NCI-H2227 (cell line): ENCODE measurements at regions not wholly inside any gene's neighbourhood (a gene's known extent, or its start where the extent isn't known, plus 50 kb on each side); places are given as distances from the start of the nearest gene placed in this dataset.
"Not testable (repeated sequence)": the region's sequence is repeated elsewhere in the genome, so short reads cannot be mapped to it uniquely, and the experiment has no call there.

Experiments used
- DNase-seq: peaks from one replicate; lab custom pipeline; 2025; ENCODE audit not compliant: unreplicated experiment; lab: John Stamatoyannopoulos, UW

DNA sequence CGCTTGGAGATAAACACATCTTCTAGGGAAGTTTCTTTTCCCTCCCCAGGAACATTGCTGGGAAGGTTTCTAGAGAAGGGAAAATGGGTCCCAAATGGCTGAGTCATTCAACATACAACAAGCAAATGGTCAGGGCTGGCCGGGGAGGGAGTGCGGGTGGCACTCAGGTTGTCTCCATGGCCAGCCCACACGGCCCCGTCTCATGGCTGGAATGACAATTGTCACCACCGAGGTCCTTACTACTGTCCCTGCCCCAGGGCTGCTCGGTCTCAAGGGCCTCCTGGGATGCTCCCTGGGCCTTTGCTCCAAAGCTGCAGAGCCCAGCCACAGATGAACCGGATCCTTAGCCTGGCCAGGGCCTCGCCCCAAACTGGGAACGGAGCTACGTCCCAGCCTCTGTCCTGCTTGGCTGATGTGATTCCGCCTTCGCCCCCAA lies 121.9 kb downstream of the FGF18 start:
- DNase-seq: no peak

DNA sequence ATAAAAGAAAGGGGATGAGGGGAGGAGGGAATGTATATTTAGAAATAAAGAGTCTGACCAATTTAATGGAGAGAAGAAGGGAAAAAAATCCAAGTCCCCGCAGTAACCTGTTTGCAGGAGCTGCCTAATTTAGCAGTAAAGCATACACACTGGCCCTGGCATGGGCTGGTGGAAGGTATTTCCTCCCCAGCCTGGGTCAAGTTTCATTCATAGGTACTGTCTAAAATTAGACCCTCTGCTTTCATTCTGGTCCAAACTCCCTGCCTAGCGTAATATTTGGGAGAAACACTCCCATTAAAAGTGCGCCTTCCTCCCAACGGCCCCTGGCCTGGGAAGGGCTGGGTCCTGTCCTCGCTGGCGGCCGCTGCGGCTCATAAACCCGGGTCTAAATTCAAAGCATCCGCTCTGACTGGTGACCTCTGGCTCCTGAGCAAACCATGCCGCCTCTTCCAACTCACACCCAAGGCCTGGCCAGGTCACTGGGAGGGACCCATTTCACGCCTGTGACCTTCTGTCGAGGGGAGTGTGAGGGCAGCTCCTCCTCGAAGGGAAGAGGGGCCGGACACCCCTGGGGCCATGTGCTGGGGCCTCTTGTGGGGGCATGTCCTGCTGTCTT lies 123.2 kb downstream of the FGF18 start:
- no peak for DNase-seq

DNA sequence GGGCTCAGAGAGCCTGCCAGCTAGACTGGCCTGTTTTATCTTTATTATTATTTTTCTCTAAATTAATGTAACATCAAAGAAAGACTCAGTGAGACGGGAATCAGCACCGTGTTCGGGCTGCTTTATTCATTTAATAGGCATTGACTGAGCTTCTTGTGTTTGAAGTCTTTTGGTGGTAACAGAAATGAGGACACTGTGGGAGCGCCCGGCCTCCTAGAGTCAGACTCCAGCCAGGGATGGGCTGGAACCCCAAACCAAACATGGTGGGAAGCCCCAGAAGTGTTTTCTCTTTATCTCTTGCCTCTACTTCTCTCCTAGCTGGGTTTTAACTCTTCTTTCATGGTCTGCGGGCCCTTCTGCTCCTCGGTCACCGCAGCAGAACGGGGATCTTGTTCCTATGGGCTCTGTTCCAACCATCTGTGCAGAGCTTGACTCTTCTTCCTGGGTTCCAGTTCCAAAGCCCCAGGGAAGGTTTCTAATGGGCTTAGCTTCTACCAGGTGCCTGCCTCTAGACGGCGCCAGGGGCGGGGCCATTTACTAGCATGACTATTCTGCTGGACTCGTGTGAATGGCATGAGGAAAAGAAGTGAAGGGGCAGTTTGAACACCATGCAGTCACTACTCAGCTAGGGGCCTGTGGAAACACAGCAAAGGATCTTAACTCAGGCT lies 123.8 kb downstream of the FGF18 start:
- no peak for DNase-seq

DNA sequence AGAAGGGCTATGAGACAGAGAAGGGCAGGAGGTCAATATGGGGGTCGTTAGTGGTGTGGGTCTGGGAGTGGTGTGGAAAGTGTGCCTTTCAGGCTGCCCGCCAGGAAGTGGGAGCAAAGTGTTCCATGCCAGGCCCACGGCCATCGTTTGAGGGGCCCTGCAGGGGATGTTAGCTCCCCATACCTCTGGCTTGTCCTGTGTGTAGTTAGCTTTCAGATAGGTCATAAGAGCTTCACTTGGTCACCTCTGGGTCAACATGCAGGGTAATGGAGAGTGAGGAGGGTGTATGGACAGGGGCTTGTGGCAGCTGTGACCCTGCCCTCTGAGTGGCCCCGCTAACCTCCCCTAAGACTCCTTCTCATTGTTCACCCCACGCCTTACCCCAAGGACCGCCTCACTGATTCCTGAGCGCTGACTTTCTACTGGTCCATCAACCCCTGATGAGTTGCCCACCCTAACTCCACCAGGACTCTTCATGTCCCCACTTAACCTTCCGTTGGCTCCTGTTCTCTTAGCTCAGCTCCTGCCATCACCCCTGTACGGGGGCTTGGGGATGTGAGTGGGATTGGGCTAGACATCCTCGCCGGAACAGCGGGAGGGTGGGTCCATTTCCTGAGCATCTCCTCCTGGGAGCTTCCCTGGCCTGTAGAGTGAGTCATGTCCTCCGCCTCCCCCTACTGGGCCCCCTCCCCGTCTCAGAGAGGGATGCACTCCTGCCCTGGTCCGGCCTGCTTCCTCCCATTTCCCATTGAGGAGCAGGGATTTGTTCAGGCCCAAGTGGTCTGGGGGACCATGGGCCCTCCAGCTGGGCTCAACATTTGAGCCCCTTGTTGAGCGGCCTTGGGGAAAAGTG lies 125.7 kb downstream of the FGF18 start:
- DNase-seq: no peak

DNA sequence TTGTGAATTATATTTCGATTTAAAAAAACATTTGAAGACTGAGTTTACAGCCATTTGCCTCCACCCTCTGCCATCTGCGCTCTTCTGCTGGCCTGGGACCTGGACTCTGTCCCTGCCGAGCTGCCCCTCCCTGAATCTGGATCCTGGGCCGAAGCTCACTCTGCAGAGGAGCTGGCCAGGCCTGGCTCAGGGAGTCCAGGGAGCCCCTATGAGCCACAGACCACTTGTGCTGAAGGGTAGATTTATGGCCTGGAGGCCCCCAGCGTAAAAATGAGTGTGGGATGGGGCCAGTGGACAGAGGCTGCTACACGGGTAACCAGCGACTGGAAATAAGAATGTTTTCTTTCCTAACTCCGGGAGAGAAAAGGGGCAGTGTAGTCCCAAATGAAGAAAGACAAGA lies 129.8 kb downstream of the FGF18 start:
- no peak for DNase-seq

DNA sequence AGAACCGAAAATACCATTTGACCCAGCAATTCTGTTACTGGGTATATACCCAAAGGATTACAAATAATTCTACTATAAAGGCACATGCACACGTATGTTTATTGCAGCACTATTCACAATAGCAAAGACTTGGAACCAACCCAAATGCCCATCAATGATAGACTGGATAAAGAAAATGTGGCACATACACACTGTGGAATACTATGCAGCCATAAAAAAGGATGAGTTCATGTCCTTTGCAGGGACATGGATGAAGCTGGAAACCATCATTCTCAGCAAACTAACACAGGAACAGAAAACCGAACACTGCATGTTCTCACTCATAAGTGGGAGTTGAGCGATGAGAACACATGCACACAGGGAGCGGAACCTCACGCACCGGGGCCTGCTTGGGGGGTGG lies 134.4 kb downstream of the FGF18 start:
- not testable (repeated sequence) for DNase-seq

DNA sequence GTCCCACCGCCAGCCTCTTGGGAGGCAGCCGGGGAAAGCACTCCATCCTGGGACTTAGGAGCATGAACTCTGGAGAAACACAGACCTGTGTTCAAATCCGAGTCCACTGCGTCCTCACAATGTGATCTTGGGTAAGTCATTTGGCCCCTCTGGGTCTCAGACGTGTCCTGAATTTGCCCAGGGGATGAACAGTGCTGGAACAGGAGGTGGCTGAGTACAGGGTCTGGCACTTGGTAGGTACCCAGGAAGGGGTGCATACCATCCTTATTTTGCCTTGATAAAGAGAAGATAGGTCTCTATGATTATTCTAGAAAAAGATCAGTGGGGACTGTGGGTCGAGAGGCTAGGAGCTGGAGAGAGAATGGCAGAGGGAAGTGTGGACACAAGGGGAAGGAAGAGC lies 135.7 kb downstream of the FGF18 start:
- DNase-seq: no peak

DNA sequence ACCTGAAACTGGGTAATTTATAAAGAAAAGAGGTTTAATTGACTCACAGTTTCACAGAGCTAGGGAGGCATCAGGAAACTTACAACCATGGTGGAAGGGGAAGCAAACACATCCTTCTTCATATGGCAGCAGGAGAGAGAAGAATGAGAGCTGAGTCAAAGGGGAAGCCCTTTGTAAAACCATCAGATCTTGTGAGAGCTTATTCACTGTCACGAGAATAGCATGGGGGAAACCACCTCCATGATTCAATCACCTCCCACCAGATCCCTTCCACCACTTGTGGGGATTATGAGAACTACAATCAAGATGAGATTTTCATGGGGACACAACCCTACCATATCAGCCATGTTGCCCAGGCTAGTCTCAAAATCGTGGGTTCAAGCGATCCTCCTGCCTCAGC lies 143.4 kb downstream of the FGF18 start:
- DNase-seq: no peak

DNA sequence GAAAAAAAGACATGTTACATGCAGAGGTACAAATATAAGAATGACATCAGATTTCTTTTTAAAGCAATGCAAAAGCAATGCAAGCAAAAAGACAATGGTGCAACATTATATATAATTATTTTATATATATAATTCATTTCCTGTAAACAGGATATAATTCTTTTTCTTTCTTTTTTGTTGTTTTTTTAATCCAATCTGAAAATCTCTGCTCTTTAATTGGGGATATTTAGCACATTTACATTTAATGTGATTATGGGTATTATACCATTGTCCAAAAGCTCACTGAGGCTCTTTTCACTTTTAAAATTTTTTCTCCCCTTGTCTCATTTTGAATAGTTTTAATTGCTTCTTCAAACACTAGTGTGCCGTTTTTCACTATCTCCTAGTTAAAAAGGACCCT lies 148.9 kb downstream of the FGF18 start:
- no peak for DNase-seq

DNA sequence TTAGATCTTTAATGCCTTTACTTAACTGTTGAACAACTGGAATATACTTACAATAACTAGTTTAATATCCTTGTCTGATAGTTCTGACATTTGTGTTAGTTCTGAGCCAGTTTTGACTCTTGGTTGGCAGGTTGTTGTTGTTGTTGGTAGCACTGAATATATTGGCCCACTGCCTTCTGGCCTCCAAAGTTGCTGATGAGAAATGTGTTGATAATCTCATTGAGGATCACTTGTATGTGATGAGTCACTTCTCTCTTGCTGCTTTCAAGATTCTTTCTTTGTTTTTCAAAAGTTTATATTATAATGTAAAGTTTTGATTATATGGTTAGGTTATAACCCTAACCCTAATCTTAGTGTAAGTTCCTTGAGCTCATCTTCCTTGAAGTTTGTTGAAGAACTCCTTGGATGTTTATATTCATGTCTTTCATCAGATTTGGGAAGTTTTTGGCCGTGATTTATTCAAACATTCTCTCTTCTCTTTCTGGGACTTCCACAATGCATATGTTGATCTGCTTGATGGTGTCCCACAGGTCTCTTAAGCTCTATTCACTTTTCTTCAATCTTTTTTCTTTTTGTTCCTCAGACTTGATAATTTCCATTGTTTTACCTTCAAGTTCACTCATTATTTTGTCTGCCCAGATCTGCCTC lies 149.7 kb downstream of the FGF18 start:
- DNase-seq: no peak

DNA sequence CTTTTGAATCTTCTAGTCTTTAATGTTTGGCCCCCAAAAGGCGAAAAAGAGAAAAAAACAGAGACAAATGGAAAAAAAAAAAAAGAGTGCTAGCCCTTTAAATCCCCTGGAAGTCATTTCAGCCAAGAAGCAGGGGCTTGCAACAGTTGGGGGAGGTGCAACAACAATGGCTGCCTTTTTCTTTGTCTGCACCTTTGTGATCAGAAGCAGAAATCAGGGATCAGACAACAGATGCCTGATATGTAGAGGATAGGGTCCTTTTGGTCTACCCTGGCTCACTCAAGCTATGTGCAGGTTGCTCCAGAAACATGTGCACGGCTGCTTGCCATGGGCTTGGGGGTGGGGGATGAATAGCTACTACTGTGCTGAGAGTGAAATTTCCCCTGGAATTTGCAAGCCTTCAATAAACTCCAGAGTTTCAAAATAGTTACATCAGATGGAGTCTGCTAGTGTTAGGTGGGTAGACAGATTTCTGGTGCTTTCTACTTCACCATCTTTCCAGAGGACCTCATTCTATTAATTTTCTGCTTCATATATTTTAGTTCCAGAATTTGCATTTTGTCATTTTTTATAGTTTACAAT lies 150.9 kb downstream of the FGF18 start:
- no peak for DNase-seq

DNA sequence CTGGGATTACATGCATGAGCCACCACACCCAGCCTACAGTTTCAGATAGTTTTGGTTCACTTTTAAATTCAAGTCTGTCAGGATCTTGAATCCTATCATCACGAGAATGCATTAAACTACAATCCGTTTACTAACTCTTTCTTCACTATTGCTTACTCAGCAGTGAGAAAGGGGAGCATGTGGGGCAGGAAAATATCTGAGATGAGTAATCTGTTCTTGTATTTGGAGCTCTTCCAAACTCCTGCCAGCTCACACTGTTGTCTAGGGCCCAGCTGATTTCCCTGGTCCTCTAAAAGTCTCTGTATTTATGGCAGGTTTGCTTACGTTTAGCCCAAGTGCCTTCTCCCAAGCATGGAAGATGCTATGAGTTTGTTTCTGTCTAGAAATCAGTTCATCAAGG lies 152.2 kb downstream of the FGF18 start:
- no peak for DNase-seq

DNA sequence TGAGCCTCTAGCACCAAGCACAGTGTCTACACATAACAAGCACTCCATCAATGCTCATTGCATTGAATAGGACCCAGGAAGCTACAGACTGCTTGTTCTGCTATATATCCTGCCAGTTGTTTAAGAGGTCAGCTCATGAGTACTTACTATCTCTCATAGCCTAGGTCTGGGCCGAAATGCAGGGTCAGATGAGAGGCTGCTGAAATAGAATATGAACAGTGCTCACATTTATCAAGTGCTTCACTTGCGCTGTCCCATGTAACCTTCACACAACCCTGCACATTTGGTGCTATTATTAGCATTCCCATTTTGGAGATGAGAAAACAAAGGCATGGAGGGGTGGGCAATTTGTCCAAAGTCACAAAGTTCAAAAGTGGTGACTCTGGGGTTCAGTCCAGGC lies 153.6 kb downstream of the FGF18 start:
- DNase-seq: no peak

DNA sequence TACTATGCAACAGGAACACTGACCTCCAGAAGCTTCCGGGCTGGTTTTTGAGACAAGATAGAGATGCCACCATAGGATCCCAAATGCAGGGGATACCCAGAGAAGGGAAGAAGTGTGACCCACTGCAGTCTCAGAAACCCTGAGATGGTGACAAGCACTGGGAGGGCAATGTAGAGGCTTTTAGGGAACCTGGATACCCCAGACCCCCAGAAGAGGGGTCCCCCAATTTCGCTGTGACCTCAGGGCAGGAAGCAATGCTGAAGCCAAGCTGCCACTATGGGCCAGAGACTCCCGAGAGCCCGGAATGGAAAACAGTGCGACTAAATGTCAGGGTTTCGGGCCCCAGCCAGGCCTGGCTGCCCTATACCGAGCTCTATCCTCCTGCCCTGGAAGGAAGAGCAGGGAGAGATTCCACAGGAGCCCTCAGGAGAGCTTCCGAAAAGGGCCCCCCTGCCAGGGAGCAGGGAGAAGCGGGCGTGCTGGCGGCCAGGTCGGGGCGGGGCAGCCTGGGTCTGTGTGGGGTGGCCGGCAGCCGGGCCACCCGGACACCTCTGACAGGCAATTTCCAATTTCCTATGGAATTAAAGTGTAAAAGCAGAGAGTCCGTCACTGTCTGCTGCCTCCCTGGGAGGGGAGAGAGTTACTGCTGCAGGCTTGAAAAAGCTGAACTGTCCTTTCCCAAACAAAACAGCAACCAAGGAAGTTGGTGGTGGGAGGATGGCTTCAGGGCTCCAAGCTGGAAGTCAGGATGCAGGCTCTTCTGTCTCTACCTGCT lies 154.2 kb downstream of the FGF18 start:
- no peak for DNase-seq

DNA sequence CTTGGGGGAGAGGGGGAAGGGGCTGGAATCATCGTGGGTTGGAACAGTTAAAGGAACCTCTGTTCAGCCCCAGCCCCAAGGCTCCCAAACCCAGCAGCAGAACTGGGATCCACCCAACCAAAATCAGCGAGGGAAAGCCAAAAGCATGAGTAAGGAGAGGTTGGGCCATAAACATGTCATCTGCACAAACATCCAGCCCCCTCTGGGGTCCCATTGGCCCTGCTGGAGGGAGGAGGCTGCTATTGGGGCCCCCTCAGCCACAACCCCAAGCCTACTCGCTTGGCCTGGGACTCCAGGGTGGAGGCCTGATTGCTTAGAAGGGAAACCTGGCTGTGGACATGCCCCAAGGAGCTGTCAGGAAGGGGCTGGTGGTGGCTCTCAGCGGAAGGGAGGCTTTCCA lies 154.9 kb downstream of the FGF18 start:
- DNase-seq: no peak

DNA sequence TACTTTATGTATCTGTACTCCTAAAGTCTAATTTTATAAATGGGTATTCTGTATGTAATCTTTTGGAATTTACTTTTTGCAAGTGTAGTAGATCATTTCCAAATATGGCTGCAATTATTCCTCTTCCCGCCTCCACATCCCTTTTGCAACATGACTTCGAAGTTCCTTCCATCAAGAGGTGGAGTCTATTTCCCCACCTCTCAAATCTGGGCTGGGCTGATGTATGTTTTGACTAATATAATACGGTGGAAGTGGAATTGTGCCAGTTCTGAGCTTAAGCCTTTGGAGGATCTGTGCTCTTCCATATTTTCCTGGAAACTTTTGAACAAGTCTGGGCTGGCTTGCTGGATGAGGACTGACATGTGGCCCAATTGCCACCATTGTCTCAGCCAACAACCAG lies 155.9 kb downstream of the FGF18 start:
- DNase-seq: no peak

DNA sequence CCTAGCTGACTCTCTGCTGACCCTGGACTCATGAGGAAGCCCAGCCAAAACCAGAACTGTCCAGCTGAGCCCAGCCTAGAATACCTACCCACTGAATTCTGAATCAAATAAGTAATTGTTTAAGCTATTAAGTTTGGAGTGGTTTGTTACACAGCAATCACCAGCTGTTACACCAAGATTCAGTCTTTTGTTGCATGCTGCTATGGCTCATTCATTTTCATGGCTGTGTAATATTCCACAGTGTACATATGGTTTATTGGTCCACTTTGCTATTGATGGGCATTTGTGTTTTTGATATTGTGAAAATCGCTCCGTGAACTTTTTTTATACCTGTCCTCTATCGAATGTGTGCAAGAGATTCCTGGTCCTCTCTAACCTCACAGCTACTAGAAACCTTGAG lies 156.4 kb downstream of the FGF18 start:
- DNase-seq: no peak

DNA sequence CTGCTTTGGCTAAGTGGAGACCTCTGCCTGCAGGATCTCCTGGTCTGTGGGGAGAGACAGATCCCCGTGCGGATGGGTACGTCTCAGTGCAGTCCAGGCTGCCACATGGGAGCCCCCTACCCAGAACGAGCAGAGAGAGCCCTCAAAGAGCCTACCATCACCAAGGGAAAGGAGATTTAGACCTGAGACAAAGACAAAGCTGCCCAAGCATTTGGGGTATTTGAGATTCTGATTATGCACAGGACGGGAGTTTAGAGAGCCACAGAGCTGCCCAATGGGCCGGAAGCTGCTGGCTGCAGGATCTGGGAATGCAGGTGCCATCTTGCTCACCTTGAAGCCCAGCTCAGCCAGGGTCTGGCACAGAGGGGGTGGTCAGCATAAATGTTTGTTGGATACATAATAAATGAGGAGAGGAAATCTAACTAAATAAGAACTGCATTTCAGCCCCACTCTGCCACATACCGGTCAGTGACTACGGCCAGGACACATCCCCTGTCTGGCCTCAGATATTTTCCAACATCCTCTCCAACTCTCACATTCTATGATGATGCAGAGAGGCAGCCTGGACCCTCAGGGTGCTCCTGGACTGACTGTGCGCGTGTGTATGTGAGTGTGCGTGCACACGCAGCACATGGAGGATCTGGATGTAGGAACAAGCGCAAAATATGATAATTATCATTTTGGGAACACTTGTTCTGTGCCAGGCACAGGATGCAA lies 157.8 kb downstream of the FGF18 start:
- no peak for DNase-seq

DNA sequence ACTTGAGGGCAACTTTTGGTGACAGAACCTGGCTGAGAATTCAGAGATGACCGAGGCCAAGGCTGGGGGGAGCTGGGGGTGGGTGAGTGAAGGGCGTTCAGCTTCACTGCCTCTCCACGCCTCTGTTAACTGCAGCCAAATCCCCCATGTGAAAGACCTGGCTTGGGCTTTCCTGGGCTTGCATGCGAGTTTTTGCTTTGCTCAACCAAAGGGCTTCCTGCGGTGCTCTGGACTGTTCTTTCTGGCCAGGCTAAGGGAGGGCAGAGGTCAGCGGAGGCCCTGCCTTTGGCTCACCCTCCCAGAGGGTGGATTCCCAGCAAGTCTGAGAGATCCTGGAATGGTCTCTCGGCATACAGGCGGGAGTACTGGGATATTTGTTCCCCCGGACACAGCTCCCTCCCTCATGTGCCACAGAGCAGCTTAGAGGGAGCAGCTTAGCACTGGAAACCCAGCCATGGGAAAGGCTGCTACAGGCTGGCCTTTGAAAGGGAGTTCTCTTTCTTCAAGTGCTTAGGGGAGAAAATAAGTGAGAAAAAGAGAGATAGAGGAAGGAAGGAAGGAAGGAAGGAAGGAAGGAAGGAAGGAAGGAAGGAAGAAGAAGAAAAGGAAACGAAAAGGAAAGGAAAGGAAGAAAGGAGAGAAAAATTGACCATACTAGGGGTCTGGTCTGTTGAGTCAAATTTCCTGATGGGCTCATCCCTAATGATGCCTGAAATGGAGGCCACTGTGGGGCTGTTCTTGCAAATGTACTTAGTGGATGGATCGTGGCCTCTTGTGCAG lies 158.8 kb downstream of the FGF18 start:
- no peak for DNase-seq
